NOMO-1 treated with dmso at 0.1 percent for 144 hours (cell line): ENCODE measurements at regions not wholly inside any gene's neighbourhood (a gene's known extent, or its start where the extent isn't known, plus 50 kb on each side); places are given as distances from the start of the nearest gene placed in this dataset.

Experiments
- DNase-seq: peaks from one replicate; lab custom pipeline; 2025; ENCODE audit not compliant: unreplicated experiment; lab: John Stamatoyannopoulos, UW

DNA sequence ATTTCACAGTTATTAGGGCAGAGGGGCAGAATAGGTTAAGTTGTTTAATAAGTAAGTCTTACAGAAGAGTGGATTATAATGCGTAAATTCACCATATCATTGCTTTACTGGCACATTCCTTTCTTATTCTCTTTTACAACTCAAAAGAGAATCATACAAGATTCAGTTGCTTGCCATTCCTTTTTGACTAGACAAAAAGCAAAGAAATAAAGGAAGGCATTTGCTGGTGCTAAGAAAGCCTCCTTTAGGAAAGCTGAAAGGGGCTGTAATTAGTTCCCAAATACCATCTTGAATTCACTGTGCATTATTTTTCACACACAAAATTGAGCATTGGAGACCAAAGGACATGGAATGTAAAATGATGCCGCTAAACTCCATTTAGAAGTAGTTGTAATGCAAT is 499.3 kb downstream of the NXPH1 start:
- DNase-seq = no peak

DNA sequence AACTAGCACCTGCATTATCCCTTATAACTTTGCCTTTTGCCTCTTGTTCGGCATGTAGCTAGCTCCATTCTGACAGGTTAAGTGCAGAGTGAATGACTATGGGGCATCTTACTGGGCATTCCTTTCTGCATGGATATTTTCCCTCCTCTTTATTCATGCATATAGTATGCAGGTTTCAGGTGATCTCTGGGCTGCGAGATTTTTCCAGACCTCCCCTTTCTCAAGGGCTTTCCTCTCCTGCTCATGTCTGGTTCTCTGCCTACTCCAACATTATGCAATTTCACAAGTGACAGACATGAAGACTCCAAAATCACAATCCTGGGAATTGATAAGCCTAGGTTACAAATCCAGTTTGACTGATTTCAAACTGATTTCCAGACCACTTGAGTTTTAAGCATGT is 503.8 kb downstream of the NXPH1 start:
- no peak for DNase-seq

DNA sequence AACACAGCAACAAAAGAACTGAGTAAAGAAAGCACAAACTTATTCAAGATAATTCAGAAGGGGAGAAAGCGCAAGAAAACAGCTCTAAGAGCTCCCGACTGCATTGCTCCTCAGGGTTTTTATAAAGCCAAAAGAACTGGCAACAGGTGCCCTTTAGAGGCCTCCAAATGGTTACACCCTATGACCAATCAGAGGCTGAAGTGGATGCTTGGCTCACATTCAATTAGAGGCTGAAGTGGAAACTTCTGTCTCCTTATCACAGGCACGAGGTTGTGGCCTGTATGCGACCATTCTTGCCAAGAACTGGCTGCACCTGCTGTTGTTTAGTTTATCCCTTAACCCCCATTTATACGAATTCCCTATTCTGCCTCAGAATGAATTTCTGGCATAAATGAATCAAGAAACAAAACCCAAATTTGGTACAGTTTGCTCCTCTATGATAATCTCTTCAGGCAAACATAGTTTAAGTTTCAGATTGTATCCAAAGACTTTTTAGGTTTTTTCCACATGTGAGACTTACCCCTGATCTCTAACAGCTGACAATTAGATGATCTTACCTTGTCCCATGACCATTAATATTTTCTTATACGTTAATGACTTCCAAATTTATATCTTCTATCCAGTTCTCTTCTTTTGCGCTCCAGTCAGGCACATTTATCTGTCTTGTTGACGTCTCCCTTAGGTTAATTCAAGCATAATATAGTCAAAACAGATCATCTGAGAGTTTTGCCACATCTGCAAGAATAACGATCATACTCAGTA is 504.8 kb downstream of the NXPH1 start:
- no peak for DNase-seq

DNA sequence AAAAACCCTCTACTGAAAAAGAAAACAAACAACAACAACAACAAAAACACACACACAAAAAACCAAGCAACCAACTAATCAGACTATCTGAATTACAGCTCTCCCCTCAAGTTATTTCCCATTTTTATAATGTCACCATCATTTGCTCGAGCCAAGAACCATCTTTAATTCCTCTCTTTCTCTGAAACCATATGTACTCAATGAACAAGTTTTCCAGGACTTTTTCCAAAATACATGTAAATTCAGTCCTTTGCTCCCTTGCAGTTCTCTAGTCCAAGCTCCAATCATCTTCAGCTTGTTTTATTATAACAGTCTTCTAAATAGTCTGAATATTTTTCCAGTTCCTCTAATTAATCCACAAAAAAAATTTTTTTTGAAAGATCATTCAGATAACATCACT is 506.0 kb downstream of the NXPH1 start:
- no peak for DNase-seq

DNA sequence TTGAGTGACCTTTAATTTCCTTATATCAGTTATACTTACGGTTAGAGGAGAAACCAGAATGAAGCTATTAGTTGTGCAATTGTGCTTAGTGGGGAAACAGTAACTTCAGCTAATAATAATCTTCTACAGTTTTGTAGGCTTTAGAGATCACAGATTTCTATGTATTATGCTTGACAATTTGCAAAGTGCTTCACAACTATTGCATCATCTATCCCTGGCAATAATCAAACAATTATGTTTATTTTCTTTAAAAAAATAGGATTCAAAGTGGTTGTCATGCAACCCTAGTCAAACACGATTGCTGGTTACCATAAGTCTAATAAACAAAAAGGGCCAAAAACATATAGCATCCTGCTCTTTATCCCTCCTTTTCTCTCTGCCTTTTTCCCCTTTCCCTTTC is 530.3 kb downstream of the NXPH1 start:
- no peak for DNase-seq

DNA sequence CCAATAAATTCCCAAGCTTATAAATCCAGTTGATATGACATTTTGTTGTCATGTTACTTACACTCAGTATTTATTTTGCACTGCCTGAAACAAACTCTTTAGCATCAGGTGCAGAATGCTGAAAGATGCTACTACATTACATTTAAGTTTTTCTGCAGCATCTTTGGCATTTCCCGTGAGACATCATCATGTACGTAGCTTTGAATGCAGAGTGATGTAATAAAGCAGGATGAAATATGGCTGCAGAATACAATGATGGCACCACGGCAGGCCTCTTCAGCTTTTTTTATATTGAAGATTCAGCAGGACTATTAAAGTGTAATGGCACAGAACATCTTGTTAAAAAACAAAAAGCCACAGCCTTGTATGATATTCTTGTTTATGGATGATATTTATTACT is 531.8 kb downstream of the NXPH1 start:
- DNase-seq = no peak

DNA sequence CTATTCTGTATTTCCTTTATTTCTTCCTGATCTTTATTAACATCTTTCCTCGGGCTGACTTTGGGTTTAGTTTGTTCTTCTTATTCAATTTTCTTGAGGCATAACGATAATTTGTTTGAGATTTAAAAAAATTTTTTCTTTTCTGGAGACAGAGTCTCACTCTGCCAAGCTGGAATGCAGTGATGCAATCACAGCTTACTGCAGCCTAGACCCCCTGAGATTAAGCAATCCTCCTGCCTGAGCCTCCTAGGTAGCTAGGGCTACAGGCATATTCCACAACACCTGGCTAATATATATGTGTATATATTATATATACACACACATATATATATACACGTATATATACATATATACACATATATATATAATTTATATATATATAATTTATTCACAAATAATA is 540.2 kb downstream of the NXPH1 start:
- no peak for DNase-seq

DNA sequence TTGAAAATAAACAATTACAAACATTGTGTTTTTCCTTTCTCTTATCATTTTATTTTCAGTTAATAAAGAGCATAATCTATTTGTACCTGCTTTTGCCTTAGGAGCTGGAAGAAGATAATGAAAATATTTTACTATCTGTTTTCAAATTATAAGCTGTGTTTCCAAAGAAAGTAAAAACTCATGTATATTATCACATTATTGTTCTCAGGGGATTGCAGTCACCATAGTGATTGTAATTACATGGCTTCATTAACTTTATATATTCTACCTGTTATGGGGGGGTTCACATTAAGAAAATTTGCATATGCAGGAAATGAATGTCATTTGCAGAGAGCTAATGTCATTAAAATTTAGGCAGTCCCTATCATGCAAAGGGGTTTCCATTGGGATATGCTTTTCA is 542.3 kb downstream of the NXPH1 start:
- DNase-seq = no peak

DNA sequence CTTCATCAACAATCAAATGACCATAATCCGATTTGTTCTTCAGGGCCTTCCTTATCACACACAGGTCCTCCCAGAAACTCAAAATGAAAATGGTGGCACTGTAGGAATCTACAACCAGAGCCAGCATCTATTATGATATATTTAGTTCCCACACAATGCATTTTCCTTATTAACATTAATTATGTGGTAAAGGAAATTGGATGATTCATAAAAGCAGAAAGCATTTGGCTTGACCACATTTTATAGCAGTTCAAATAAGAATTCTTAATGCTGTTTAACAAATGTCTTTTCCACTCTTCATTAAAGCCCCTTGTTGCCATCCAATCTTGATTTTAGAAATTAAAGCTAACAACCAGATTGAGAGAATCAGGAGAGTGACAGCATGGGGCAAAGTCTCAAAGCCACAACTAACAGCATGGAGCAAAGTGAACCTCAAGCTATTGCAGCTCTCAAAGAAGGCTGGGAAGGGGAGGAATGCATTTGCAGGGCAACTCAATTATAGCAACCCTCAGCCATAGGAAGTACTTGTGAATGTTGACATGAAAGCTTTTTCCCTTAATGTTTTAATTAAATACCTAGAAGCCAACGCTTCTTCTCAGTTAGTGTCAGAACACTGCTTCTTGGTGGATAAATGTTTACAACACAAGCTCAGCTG is 549.1 kb downstream of the NXPH1 start:
- DNase-seq = no peak

DNA sequence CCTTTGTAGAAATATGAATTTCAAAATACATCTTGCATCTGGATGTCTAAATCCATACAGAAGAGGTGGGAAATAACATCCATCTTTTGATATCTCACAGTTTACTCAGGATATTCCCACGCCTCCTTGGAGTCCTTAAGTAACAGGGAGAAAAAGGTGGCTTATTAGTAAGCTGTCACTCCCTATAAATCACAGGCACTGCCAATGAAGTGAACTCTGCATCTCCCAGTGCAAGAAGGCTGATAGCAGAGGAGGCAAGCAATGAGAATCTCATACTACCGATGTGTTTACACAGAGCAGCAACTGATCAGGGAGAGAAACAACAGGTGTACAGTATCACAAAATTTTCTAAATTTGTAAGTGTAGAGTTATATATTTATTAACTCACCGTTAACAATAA is 551.8 kb downstream of the NXPH1 start:
- DNase-seq = no peak

DNA sequence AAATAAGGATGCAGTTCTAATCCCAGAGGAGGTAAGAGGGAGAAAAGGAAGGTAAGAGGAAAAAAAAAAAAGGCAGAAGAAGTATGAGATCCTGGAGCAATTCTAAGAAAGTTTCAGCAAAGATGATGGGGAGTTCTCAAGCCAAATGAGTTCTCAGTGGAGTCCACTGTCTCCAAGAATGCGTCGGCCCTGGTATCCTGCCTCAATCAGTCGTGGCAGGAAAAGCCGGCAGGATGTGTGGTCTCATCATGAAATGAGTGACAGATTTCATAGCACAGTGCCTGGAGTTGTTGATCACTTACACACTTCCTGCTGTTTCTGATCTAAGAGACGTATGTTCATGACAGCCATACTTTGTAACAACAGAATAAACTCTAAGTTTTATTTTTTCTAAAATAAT is 554.9 kb downstream of the NXPH1 start:
- no peak for DNase-seq

DNA sequence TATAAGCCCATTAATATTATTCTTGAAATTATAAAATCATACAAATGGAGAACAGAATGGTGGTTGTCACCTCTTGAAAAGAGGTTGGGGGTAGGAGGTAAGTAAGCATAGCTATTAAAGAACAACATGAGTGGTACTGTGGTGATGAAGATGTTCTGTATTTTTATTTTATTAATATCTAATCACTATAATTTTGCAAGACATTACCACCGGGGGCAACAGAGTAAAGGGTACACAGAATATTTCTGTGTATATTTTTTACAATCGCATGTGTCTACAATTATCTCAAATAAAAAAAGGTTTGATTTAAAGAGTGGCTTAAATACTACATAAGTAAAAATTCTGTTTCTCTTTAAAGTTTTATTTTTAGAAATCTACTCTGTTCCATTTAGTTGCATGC is 557.8 kb downstream of the NXPH1 start:
- no peak for DNase-seq

DNA sequence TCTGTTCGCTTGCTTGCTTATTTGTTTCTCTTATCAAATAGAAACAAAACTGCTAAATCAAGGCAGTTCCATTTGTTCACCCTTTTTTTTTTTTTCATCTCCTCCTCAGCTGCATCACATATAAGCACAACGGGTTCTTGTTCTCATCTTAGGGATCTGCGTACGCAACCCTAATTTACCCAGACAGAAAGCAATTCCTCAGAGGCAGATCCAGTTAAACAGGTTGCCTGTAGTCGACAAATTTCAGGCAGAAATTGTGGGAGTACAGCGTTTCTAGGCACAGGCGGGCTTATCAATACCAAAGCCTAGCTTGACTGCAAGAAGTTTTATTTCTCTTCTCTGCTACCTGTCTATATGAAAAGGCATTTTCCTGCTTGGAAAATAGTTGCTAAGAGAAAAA is 565.4 kb downstream of the NXPH1 start:
- no peak for DNase-seq

DNA sequence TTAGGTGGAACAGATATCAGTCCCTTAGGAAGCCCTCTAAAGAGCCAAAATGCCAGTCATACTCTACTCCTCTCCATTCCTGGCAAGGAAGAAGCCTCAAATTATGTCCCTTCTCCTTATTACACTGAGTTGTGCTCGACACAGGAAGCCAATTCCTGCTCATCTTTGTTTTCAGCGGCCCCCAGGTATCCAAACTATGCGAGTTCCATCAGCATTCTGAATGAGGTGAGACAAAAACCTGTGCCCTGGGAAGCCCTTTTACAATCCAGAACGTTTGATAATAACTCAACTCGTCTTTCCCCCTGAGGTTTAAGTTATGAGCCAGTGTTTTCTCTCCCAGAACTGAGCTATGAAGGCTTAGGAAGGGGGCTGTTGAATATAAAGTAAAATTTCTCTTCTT is 580.5 kb downstream of the NXPH1 start:
- no peak for DNase-seq

DNA sequence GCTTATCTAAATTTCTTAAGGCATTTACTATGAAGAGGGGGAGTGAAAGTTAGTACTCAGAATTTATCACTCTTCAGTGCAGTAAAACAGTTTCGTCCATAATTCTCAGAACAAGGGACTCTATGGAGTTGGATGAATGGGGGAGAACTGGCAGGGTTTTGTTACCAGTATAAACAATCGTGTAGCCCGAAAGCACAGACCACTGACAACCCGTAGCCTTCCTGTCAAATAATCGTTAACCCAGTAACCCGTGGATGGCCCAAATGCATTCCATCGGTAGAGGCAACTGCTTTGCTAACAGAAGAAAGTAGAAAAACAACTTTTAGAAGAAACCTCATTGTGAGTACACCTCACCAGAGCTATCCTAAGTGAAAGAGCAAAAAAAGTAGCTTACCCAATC is 583.9 kb downstream of the NXPH1 start:
- no peak for DNase-seq

DNA sequence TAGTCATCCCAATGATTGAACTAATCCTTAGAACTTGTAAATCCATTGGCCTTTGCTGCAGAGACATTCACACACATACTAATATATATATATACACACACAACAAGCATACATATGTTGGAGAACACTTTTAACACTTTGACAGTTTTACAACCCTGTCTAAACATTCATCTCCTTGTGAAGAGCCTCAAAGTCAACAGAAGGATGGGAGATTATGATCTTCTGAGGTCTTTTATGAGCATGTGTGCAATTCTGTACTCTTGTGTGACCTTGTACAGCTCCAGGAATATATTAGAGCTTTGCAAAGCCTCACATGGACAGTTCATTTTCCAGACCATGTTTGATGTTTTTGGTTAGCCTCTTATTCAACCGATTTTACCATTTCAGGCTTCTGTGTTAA is 589.0 kb downstream of the NXPH1 start:
- DNase-seq = no peak

DNA sequence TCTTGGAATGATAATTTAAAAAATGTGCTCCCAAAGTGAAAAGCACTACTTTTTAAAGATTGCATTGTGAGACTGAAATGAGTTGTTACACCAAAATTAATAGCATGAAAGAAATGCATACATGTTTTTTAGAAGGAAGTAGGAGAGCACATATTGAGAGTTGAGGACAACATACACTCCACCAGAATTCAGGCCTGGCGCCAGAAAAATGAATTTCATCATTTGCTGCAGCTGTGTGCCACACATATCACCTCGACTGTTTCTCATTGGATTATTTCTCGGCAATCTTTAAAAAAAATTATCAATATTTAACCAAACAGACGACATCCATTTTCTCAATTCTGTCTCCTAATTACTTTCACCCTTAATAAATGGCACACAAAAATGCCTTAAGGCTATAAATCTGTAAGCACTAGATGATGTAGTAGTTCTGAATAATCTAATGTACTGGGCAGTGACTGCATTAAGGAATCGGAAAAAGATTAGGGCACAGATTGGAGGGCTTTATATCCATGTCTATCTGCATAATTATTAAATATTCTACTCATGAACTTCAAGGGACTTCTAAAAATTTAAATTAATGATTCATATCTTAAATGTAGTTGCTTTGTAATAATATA is 590.4 kb downstream of the NXPH1 start:
- DNase-seq = no peak

DNA sequence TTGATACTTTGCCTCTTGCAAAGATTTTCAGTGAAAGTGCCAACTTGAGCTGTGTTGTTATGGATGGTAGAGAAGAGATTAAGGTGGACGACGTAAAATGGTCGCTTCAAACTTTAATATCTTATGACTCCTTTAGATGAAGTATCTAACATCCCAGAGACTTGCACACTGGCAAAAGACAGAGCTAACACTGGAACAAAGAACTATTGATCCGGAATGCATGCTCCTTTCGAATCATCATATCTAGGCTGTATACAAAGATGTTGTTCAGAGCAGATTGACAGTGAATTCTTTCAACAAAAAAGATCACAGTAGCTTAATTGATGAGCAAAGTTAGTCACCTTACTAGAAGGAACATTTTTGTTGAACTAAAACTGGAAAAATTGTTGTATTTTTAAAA is 592.7 kb downstream of the NXPH1 start:
- no peak for DNase-seq

DNA sequence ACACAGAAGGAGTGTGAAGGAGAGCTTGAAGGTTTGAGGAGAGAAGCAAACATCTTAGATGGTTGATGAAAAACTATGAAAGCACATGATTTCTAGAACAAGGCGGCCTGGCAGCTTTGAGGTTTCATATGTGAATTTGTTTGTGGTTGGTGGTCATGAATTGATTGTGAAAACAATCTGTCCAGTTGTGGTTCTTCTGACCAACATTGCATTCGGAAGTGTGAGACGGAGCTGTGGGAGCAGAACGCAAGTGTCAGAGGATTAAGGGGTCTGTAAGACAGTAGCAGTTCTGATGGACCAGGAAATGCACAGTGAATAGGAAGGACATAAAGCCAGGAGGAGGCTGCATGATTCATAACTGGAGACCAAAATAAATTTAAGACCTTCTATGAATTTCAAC is 594.6 kb downstream of the NXPH1 start:
- no peak for DNase-seq

DNA sequence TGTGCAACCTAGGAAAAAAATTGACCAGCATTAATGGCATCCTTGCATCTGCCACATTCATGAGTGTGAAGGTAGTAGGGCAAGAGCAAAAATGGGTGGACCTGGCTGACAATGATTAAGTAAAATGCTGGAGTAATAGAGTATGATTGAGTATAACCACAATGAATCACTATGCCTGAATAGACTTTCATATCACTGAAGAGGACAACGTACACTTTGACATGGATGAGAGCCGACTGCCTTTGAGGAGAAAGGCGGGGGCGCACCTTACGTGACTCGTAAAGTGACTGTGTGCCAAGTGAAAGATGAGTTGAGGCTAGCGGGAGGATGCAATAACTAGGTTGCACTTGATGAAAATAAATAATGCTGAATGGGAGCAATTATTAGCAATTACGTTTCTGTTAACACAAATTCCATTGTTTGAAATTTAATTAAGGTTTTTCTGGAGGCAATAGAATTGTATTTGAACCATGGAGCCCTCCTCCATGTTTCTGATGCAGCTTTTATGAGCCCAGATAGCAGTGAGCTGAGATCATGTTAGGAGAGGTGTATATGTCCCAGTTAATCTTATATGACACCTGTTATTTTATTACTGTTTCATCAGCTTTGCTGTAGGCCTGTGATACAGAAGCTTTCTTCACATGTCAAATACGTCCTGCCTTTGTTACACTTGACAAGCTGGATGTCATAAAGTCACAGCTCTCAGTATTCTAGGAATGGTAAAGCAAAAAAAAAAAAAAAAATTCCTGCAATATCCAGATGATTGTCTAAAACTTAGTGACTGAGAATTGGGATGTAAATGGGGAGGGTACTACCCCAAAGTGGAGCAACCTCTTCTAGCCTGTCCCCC is 596.5 kb downstream of the NXPH1 start:
- no peak for DNase-seq

DNA sequence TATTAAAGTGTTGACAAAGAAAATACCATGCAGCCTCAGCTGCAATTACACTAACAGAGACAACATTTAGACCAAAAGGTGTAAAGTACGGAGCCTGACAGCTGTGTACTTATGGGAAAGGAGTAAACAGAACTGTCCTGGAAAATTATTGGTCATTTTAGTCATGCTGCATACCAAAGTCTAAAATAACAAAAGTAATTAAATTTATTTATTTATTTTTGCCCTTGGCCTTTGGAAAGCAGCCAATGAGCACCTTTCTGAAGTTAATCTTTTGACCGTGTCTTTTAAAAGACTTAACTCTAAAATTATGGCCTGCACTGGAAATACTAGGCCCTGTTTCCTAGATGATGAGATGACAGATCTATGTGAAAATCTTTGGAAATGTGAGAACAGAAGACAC is 597.6 kb downstream of the NXPH1 start:
- no peak for DNase-seq

DNA sequence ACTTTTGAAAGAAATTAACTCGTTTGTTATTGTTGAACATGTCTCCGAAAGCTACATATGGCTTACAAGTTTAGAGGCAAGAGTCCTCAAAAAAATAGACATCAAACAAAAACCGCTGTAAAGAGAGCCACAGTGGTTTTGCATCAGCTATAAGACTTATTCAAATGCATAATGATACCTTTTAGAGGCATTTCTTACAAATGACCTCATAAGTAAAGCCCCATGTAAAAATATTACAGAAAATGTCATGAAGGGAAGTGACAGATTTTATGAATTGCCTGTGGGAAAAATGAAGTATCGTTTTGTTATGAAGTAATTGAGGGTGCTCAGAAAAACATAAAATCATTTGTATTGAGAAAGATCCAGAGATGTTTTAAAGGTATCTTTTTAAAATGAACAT is 598.0 kb downstream of the NXPH1 start:
- DNase-seq = no peak
